Left renal cortex interstitium (tissue), 4 donors: ENCODE measurements at regions not wholly inside any gene's neighbourhood (a gene's known extent, or its start where the extent isn't known, plus 50 kb on each side); places are given as distances from the start of the nearest gene placed in this dataset.

ENCODE experiments used
- DNase-seq, 4 donors: peaks; one replicate each; pipeline ENCODE4 v3.0.0-alpha.2; 2013; ENCODE audit warnings: low read depth in 4 of 4, low spot score in 2 of 4, missing footprints in 1 of 4

DNA sequence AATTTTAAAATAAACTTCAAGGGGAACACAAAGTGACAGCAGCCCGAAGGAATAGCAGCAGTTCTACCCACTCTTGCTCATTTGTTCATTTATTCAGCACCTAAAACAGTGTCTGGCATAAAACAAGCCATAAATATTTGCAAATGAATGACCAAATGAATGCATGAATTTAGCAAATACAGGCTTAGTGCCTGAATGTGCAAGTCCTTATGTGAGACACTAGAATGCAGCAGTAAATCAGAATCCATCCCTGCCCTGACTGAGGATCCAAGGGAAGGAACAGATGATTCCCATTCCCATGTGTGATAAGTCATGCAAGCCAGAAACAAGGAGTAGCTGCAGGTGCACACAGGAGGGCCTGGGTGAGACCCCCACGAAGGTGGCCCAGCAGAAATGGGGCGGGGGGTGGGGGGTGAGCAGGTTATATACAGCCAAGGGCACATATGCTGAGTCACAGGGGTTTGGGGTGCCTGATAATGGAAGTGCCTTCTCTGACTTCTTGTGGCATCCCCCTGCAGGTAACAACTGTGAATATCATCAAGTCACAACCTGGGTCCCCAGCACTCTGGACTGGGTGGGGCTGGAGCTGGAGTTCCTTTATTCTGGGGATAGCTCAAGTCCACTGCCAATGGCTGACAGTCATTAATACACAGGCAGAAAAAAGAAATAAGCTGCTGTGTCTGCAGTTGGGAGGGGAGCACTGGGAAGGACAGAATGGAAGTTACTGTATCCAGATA lies 311.9 kb downstream of the TXNL1 start:
- DNase-seq = no peak

DNA sequence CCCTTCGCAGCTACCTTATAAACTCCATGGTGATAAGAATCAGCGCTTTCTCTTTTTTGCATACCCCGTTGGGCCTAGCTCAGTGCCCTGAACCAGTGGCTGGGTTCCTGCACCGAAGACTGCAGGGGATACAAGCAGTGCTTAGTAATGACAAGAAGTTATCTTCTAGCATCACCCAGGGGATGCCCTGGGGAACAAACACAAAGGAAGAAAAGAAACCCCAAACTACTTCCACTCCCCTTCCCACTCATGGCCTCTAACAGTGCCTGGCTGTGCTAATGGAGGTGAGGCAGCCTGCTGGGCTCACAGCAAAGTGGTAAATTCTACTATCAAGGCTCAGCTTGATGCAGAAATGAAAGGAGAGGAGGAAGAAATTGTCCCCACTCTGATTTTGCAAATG lies 314.7 kb downstream of the TXNL1 start:
- DNase-seq = no peak

DNA sequence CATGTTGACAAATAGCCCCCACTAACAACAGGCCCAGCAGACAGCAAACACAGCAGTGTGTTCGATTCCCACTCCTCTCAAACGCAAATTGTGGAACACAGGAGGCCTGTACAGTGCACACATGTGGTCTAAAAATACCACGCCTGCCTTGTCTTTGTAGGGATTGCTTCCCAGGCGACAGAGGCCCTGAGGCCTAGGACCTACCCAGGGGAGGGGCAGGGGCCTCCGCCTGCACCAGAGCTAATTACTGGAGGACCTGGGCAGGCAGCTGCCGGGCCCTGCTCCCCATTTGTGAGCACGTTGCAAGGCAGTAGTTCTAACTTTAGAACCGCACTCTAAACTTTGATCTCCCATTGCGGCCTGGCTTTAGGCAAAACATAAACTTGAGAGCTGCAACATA lies 316.0 kb downstream of the TXNL1 start:
- DNase-seq = no peak

GRCh38 chr18:56321470-56321869 lies 316.9 kb downstream of the TXNL1 start:
- DNase-seq = no peak

DNA sequence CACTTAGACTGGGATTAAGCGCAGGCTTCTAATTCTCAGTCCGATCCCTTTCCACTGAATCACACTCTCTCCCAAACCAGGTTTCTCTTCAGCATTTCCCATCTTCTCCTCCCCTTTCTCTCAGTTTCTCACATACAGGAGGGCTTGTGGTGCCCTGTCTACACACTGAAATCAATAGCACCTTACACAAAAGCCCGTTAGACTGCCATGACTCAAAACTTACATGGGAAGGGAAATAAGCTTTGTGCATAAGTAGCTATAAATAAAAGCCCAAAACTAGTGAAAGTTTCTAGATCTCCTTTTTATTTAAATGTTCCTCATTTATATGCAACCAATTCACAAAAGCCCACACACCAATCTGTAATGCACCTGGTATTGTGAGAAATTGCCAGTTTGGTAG lies 318.4 kb downstream of the TXNL1 start:
- no peak for DNase-seq

- no peak for DNase-seq
Observed at GRCh38 chr18:56316727-56317126, 321.7 kb downstream of the TXNL1 start.

- DNase-seq = no peak
Observed at GRCh38 chr18:56315363-56315762, 323.0 kb downstream of the TXNL1 start.

- no peak for DNase-seq
Observed at GRCh38 chr18:56314396-56314795, 324.0 kb downstream of the TXNL1 start.

DNA sequence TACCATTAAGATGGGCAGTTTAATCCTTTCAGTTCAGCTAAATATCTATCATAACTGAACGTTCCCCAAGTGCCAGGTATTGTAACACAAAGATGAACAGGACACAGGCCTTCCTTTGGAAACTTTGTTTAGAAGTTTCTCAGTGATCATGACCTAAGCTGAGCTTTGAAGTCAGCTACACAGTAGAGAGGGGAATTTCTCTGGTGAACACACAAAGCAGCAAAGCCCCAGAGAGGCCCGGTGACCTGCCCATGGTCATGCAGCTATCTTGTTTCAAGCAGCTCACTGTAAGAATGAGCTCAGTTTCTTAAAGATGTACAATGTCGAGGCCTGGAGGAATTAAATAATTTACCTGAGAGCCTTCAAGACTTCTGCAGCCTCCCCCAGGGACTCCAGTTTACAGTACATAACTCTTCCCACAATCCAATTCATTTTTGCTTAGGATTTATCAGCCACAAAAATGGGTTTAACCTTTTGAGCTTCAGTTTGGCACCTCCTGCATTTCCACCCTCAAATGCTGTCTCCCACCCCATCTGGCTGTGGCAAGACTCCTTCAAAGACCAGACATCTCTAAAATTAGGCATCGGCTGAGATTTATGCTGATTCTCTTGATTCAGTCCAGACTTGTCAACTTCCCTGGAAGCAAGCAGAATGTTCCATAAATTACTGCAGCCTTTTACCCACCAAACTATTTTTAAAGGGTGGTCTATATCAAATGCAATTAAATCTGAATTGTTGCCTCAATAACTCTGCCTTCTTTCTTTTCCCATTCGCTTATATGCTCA lies 325.6 kb downstream of the TXNL1 start:
- no peak for DNase-seq

DNA sequence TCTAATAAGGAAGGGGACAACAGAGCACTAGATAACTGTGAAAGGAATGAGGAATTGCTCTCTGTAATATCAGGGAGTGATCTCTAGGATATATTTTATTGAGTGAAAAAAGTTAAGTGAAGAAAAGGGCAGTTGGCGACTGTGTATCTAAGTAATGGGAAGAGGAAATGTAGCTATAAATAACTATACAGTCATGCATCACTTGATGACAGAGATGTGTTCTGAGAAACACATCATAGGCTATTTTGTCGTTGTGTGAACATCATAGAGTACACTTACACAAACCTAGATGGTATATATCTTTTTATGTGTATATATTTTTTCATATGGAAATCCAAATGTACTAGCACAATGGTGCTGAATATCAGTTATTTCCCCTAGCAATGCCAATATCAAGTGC lies 329.3 kb downstream of the TXNL1 start:
- no peak for DNase-seq

- no peak for DNase-seq
Observed at GRCh38 chr18:56307354-56308170, 330.8 kb downstream of the TXNL1 start.

- DNase-seq = no peak
Observed at GRCh38 chr18:56306797-56307196, 331.6 kb downstream of the TXNL1 start.

DNA sequence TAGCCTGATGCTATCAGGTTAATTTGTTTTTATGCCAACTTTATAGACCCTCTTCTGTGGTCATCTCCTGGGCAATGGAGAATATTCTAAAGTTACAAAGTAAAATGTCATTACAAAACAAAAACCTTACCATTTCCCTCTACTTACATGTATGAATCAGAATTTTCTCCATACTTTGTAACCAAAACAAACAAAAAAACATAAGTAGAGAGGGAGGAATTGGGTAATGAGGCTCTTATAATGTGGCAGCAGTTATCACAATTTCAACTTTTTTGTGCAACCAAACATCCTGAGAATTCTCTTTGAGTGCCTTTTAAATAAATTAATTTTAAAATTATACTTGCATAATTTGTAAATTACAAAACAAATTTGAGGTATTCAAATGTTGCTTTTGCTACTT lies 332.8 kb downstream of the TXNL1 start:
- no peak for DNase-seq

DNA sequence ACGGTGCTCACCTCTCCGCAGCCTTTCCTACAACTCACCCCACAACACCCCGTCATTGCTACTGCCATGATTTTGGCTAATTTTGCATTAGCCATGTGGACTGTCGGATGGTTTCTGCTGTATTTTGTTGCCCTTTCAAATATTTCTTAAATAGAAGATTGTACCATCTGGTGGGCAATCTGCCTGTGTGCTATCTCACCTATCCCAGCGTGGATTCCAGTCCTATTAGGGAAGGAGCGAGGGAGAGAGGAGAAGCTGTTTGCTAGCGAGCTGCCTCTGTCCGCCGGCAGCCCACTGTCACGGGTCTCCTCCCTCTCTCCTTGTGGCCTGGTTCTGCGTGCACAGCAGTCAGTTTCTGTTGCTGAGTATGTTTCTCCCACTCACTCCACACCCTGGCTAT lies 336.2 kb downstream of the TXNL1 start:
- no peak for DNase-seq

- DNase-seq = no peak
Observed at GRCh38 chr18:56299740-56300139, 338.7 kb downstream of the TXNL1 start.

DNA sequence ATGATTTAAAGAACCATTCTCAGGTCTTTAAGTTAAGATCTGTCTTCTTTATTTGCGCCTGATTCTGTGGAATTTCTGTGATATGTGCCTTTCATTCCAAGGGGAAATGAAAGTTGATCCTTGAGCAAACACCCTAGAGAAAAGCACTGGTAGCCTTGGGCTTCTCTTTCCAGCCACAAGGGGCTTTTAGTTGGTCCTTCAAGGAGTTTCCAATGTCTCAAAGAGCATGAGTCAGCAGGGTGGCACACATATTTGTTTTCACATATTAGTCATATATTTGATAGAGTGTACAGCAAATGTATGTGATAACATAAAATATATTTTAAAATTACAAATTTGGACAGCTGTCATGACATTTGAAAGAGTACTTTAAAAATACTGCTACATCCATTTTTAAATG lies 339.5 kb downstream of the TXNL1 start:
- DNase-seq = no peak

DNA sequence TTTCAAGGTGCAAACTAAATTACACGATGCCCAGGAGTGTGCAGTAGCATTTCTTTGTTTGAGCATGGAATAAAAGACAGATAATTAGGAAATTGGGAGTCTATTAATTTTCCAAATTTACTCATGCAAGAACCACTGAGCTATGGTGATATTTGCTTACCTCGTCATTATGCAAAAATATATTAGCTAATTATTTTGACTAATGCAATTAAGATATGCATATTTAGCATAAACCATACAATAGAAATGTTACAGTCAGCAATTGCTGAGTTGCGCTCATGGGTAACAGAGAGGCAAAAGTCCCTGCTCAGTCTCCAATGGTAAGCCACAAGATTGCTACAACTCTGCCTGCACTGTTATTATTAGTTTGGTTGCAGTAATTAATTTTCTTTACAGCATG lies 342.0 kb downstream of the TXNL1 start:
- no peak for DNase-seq

DNA sequence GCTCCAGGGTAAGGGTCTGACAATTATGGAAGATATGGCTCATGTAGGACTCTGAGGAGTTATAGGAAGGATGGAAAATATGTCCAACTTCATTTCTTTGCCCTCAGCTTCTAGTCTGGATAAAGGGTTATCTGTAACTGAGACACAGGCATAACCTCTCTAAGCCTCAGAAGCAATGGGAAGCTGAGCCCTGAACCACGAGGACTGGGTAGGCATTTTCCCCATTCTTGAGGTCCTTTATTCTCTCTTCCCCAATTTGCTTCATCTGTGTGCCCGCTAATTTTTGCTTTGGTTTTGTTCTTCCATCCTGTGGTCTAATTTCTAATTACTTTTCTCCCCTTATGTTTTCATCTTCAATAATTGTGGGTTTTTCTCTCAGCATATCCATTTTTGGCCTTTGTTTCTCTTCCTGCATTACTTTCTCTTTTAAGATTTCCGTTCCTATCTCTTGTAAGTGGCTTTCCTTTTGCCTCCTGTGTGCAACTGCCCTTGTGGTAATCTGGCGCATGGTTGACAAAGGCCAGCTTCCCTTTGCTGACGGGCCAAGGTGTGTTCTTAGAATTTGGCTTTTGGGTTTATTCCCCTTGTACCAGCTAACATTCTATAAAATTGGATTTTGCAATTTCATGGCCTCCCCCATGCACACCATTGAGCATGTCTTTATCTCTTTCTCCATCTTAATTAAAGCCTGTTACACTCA lies 343.8 kb downstream of the TXNL1 start:
- no peak for DNase-seq

- DNase-seq = no peak
Observed at GRCh38 chr18:56291294-56291693, 347.1 kb downstream of the TXNL1 start.

- no peak for DNase-seq
Observed at GRCh38 chr18:56289381-56289780, 349.0 kb downstream of the TXNL1 start.

GRCh38 chr18:56286775-56287325 lies 351.5 kb downstream of the TXNL1 start:
- DNase-seq = no peak
